ENCODE measurements at regions not wholly inside any gene's neighbourhood (a gene's known extent, or its start where the extent isn't known, plus 50 kb on each side); places are given as distances from the start of the nearest gene placed in this dataset. TPM values are rescaled to one million over a fixed set of nuclear protein-coding genes. Genes with fewer than 3 reads are reported as not detected.

DNA sequence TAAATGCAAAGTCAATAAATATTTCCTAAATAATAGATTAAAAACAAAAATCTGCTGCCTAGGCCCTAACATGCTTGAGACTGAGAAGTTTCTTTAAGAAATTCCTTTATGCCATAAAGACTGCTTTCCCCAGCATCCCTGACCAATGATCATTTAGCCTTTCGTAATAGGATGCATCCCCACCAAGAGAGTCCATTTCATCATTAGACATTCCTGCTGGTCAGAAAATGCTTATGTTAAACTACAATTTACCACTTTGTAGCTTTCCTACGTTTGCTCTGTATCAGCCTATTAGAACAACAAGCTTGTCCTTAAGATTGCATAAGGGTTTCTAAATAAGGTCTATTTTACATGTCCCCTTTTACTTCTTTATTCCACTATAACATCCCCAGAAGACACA, 59.8 kb upstream of the HSF2 start:
- Histone ChIP-seq H3K4me1 (no peaks in the 10 kb centered on the region), H3K36me3 (no peaks in the 10 kb centered on the region), H3K27ac (no peak overlapping the region), H3K9me3 (no peaks in the 10 kb centered on the region), H3K27me3 (no peaks in the 10 kb centered on the region), H3K4me3 (replicated peaks in 1 of 3) (no peak overlapping the region)
- WGBS, 2 donors = 43 to 59% methylated on average over 2 of the region's 2 CpGs
- DNase-seq = no peak
- TF ChIP-seq, protein P1, sequence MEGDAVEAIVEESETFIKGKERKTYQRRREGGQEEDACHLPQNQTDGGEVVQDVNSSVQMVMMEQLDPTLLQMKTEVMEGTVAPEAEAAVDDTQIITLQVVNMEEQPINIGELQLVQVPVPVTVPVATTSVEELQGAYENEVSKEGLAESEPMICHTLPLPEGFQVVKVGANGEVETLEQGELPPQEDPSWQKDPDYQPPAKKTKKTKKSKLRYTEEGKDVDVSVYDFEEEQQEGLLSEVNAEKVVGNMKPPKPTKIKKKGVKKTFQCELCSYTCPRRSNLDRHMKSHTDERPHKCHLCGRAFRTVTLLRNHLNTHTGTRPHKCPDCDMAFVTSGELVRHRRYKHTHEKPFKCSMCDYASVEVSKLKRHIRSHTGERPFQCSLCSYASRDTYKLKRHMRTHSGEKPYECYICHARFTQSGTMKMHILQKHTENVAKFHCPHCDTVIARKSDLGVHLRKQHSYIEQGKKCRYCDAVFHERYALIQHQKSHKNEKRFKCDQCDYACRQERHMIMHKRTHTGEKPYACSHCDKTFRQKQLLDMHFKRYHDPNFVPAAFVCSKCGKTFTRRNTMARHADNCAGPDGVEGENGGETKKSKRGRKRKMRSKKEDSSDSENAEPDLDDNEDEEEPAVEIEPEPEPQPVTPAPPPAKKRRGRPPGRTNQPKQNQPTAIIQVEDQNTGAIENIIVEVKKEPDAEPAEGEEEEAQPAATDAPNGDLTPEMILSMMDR (IDR thresholded peaks at IDR 0.05) = no peak
- no peak for TF ChIP-seq POLR2A (IDR thresholded peaks at IDR 0.05)
- intact Hi-C loops (cut with DNase I) = no loop called here

DNA sequence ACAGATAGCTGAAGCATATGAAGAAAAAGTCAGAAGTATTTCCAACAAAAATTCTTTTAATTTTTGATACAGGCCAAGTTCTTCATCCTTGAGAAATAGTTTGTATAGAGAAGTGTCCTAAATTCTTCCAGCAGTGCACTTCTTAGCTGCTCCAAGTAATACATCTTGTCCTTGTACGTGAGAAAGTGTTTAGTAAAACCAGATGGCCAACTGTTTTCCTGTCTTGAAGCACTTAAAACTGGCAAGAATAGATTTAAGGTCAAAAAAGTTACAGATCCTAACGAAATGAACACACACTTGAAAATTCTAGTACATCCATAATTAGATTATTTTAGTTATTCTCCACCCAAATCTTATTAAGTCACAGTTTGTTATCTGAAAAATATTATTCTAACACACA, 52.2 kb upstream of the HSF2 start:
- no peak for TF ChIP-seq POLR2A (IDR thresholded peaks at IDR 0.05)
- TF ChIP-seq, protein P1 (IDR thresholded peaks at IDR 0.05) = no peak
- no peak for DNase-seq
- no peaks in the 10 kb centered on the region for H3K9me3 ChIP-seq
- intact Hi-C loops (cut with DNase I) = no loop called here
- no peak overlapping the region for H3K4me3 ChIP-seq (replicated peaks in 1 of 3)
- no peaks in the 10 kb centered on the region for H3K4me1 ChIP-seq
- WGBS, 2 donors = 30 to 32% methylated on average over 2 of the region's 2 CpGs
- no peaks in the 10 kb centered on the region for H3K36me3 ChIP-seq
- H3K27me3 ChIP-seq = no peaks in the 10 kb centered on the region
- no peak overlapping the region for H3K27ac ChIP-seq

DNA sequence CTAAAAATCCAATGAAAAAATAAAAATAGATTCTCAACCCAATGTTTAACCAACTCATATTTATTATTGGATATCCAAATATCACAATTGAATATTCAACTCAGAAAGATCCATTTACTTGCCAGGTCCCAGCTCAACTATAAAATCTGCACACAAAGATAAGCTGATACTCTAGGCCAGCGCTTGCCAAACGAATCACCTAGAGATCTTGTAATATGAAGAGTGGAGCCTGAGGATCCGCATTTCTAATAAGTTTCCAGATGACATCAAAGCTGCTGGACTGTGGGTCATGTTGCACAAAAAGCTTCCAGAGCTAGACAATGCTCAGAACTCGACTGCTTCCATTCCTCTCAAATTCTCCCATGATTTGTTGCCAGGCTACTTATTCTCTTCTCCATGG, 51.7 kb upstream of the HSF2 start:
- 80 to 86% methylated on average over 4 of the region's 4 CpGs for WGBS, 2 donors
- intact Hi-C loops (cut with DNase I) = no loop called here
- H3K27me3 ChIP-seq = no peaks in the 10 kb centered on the region
- H3K4me3 ChIP-seq (replicated peaks in 1 of 3) = no peak overlapping the region
- H3K9me3 ChIP-seq = no peaks in the 10 kb centered on the region
- no peaks in the 10 kb centered on the region for H3K36me3 ChIP-seq
- no peak for TF ChIP-seq POLR2A (IDR thresholded peaks at IDR 0.05)
- TF ChIP-seq, protein P1 (IDR thresholded peaks at IDR 0.05) = no peak
- no peak overlapping the region for H3K27ac ChIP-seq
- DNase-seq = no peak
- no peaks in the 10 kb centered on the region for H3K4me1 ChIP-seq

Small RNA genes in the stretch of these regions (small RNA-seq; reads per million reads assigned to genes)
- not detected for gene AL603865.2
- gene RNU1-18P = not detected
- not detected for gene RNU2-8P
- gene RNU4-76P = not detected

Measured in thyroid gland (tissue), 4 donors.